ENCODE measurements at regions not wholly inside any gene's neighbourhood (a gene's known extent, or its start where the extent isn't known, plus 50 kb on each side); places are given as distances from the start of the nearest gene placed in this dataset.

GRCh38 chr16:13795131-13795530, 124.8 kb upstream of the ERCC4 start:
- no peak for TF ChIP-seq CTCF (IDR thresholded peaks at IDR 0.05)
- TF ChIP-seq ZFX (IDR thresholded peaks at IDR 0.05; ENCODE audit: borderline replicate concordance) = no peak

All from 22Rv1 (cell line).